HG03558 (cell line): ENCODE measurements at regions not wholly inside any gene's neighbourhood (a gene's known extent, or its start where the extent isn't known, plus 50 kb on each side); places are given as distances from the start of the nearest gene placed in this dataset.
"Not testable (repeated sequence)": the region's sequence is repeated elsewhere in the genome, so short reads cannot be mapped to it uniquely, and the experiment has no call there.

Experiments
- ATAC-seq: cut with Tn5 transposase; IDR thresholded peaks from one replicate; pipeline ENCODE4 v1.9.1; 2021; ENCODE audit warnings: moderate number of reproducible peaks; ENCODE audit not compliant: unreplicated experiment; ENCODE audit errors: extremely low read depth

- ATAC-seq, result no peak
These were observed 233.4 kb downstream of the KCNRG start for GRCh38 chr13:50248516-50249143.

GRCh38 chr13:50249144-50249521 is 233.9 kb downstream of the KCNRG start:
- no peak for ATAC-seq

GRCh38 chr13:50250401-50250800 is 235.2 kb downstream of the KCNRG start:
- no peak for ATAC-seq

DNA sequence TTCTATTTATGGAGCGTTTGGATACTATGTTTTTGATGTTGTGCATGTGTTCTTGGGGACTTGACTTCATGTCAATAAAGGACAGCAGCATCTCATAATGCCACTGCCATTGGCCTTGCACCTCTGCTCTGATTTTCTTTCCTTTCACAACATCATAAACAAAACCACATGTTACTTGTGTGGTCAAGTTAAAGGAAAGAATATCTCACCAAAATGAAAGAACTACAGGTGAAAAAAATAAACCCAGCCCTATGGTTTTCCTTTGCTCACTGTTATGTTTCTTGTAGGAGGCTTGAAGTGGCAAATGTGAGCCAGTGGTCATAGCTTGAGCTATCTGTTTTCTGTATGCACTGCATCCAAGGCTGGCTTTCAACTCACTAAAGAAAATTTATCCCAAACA is 240.4 kb downstream of the KCNRG start:
- ATAC-seq, result no peak

GRCh38 chr13:50256536-50257321 is 241.5 kb downstream of the KCNRG start:
- not testable (repeated sequence) for ATAC-seq

GRCh38 chr13:50257646-50258045 is 242.4 kb downstream of the KCNRG start:
- ATAC-seq, result no peak

- ATAC-seq, result no peak
These were observed 246.1 kb downstream of the KCNRG start for GRCh38 chr13:50261130-50261901.

GRCh38 chr13:50267066-50267465 is 251.8 kb downstream of the KCNRG start:
- ATAC-seq, result no peak

DNA sequence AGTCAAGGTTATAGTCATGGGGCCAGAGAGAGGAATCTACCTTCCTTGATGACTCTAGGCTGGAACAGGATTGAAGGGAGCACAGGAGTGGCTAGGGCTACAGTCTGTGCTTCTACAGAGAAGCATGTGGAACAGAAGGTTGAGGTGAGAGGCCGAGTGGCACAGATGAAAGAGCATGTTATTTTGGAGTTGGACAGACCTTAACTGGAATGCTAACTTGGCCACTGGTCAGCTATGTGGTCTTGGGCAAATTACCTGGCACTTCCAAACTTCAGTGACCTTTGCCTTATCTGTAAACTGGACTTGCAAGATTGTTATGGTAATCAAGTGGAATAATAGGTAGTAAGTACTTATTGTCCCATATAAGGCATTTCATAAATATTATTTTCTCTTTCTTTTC is 252.7 kb downstream of the KCNRG start:
- no peak for ATAC-seq

GRCh38 chr13:50268500-50268899 is 253.3 kb downstream of the KCNRG start:
- ATAC-seq, result no peak

DNA sequence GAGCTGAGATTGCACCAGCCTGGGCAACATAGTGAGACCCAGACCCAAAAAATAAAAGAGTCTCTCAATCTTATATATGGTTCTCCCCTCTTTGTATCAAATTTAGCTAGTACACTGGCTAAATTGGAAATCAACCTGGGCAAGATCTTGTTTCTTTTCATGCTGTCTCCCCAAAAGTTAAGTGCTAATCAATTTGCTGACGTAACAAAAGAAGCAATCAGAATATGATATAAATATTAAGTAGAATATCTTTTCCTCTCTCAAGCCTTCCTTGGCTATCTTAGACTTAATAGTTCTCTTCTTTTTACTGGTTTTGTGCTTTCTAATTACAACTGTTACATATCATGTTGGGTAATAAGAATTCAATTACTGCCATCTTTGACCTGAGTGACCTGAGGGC is 258.9 kb downstream of the KCNRG start:
- no peak for ATAC-seq

GRCh38 chr13:50275392-50276063 is 260.3 kb downstream of the KCNRG start:
- ATAC-seq, result no peak

- no peak for ATAC-seq
These were observed 261.3 kb downstream of the KCNRG start for GRCh38 chr13:50276550-50276949.

DNA sequence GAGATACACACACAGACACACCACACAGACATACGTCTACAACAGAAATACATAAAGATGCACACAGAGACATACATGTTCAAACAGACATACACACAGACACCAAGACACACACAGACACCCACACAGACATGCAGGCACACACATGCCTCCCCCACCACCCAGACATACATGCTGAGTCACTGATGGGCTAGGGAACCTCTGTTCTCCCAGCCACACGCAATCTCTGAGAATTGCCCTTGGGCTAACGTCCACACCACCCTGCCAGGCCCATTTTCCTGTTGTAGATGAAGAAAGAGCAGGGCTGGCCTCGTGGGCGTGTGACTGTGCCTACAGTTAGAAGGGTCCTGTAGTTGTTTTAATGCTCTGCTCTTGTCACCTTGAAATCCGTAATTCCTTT is 261.9 kb downstream of the KCNRG start:
- no peak for ATAC-seq

DNA sequence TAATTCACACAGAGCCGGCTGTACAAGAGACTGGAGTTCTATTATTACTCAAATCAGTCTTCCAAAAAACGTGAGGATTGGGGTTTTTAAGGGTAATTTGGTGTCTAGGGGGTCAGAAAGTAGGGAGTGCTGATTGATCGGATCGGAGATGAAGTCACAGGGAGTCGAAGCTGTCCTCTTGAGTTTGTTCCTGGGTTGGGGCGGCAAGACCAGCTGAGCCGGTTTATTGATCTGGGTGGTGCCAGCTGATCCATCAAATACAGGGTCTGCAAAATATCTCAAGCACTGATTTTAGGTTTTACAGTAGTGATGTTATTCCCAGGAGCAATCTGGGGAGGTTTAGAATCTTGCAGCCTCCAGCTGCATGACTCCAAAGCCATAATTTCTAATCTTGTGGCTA is 262.7 kb downstream of the KCNRG start:
- no peak for ATAC-seq

DNA sequence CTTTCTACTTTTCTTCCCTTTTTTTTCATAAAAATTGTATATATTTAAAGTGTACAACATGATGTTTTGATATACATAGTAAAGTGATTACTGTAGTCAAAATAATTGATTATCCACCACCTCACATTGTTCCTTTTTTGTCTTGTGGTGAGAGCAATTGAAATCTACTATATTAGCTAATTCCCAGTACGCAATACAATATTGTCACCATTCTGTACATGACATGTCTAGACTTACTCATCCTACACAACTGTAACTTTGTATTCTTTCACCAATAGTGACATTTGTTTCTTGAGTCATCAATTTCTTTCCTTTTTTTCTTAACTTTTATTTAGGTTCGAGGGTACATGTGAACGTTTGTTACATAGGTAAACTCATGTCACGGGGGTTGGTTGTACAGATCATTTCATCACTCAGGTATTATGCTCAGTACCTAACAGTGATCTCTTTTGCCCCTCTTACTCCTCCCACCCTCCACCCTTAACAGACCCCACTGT is 265.2 kb downstream of the KCNRG start:
- ATAC-seq, result no peak

DNA sequence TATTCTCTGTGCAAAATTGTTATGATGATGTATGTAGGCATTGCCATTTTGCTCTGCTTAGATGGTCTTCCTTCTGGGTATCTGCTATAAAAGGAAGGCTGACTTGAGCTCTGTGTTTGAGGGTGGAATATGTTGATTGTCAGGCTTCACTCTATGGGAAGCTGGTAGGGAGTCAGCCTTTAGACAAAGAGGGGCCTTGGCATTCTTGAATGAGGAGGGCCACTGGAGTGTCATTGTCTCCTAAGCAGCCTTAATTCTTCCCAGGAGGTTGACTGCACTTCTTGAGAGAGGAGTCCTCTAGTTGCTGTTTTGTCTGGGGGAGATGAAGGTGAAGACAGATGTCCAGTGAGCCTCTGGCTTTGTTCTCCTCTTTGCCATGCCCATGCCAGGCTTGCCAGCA is 266.8 kb downstream of the KCNRG start:
- no peak for ATAC-seq

DNA sequence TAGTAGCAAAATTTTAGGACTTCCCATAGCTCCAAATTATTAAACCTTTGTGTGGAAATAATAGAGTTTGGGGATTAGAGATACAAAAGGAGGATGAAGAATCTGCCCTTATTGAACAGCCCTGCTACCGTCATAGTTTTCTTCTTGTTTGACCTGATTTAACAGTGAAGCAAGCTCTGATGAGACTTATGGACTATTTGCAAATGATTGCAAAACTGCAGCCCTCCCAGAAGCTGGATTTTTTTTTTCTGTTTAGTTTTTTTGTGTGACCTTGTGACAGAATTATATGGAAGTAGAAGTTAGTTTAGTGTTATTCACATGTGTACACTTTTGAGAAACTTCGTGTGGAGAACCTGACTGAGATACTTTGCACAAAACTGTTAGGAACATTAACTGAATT is 267.8 kb downstream of the KCNRG start:
- no peak for ATAC-seq

DNA sequence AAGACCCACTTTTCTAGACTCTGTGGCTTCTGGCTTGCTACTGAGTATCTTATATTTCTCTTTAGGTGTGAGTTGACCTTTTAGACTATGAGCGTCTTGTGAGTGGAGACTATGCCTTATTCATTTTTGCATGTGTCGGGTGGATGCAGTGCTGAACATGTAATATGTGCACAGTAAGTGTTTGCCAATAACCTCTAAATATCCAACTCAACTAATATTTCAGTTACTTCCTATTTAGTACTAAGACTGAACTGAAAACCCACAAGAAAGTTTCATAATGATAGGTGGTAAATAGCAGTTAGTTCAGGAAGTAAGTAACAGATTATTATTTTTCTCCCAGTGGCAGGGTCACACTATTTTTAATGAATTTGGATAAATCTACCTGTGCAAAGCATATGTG is 269.3 kb downstream of the KCNRG start:
- no peak for ATAC-seq

- ATAC-seq, result no peak
These were observed 270.0 kb downstream of the KCNRG start for GRCh38 chr13:50285283-50285682.

- no peak for ATAC-seq
These were observed 271.1 kb downstream of the KCNRG start for GRCh38 chr13:50286324-50286723.
